ENCODE measurements at regions not wholly inside any gene's neighbourhood (a gene's known extent, or its start where the extent isn't known, plus 50 kb on each side); places are given as distances from the start of the nearest gene placed in this dataset.
"Not testable (repeated sequence)": the region's sequence is repeated elsewhere in the genome, so short reads cannot be mapped to it uniquely, and the experiment has no call there.

GRCh38 chr1:224061436-224061835 lies 52.5 kb upstream of the FBXO28 start:
- no peak for DNase-seq

- DNase-seq: no peak
Observed at GRCh38 chr1:224059897-224060427, 53.9 kb upstream of the FBXO28 start.

DNA sequence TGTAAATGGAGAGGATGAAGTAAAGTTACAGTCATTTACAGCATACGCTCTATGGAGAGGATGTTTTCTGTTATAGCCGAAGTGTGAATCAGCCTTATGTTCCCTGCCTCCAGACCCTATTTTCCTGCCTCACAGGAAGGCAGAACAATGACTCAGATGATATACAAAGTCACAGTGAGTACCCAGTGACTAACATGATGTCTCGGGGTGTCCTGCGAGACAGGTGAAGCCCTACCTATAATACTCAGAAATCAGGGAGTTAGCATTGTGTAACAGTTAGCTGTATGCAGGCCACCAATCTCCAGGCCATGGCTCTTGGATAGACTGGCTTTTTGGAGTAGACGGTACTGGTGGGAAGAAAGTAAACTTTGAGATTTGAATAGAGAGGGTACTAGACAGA lies 55.6 kb upstream of the FBXO28 start:
- DNase-seq: no peak

GRCh38 chr1:224057461-224058199 lies 56.3 kb upstream of the FBXO28 start:
- DNase-seq: no peak

DNA sequence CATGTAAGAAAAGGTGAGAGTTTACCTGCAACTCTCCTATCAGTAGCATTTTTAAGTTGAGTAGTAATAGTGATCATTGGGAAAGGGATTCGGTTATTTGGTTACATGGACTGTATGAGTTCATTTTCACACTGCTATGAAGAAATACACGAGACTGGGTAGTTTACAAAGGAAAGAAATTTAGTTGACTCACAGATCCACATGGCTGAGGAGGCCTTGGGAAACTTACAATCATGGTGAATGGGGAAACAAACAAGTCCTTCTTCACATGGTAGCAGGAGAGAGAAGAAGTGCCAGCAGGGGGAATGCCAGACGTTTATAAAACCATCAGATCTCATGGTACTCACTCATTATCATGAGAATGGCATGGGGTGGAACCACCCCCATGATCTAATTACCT lies 59.3 kb upstream of the FBXO28 start:
- no peak for DNase-seq

- no peak for DNase-seq
Observed at GRCh38 chr1:224054012-224054411, 59.9 kb upstream of the FBXO28 start.

DNA sequence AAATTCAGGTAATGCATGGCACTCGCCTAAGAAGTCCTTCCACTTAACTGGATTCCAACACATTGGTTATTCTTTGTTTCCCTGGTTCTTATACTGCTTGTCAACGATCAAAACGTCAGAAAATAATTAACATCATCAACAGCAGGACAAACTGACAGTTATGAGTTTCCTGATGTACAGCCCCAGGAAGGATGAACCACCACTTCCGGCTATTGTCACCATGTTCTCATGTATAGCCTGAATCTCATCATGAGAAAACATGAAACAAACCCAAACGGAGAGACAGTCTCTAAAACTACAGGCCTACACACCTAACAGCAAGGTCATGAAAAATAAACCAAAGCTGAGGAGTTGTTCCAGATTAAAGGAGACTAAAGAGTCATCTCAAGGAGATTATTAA lies 60.5 kb upstream of the FBXO28 start:
- DNase-seq: no peak

DNA sequence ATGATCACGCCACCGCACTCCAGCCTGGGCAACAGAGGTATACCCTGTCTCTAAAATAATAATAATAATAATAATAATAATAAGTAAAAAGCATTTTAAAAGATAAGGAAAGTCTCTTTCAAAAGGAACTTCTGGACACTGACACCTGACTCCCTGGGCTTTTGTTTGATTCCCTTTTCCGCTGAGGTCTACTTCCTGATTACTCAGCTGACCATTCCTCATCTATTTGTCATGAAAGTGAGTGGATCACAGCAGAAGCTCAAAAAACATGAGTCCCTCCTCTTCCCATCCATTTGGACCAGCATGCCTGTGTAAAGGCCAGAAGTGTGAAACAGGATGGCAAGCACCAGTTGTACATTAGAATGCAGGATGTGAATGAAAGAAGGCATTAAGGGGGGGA lies 61.1 kb upstream of the FBXO28 start:
- no peak for DNase-seq

DNA sequence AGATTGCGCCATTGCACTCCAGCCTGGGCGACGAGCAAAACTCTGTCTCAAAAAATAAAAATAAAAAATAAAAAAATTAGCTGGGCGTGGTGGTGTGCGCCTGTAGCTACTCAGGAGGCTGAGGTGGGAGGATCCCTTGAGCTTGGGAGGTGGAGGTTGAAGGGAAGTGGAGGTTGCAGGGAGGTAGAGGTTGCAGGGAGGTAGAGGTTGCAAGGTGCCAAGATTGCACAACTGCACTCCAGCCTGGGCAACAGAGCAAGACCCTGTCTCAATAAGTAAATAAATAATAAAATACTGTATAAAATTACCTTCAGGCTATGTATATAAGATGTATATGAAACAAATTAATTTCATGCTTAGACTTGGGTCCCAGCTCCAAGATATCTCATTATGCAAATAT lies 62.1 kb upstream of the FBXO28 start:
- not testable (repeated sequence) for DNase-seq

DNA sequence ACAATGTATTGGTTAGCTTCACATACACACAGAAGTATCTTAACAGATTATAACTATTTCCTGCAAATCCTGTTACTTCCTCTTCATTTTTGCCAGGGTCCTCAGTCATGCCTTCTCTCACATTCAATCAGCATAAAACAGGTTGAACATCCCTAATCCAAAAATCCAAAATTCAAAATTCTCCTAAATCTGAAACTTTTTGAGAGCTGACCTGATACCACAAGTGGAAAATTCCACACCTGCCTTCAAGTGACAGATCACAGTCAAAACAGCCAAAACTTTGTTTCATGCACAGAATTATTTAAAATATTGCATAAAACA lies 62.9 kb upstream of the FBXO28 start:
- no peak for DNase-seq

- no peak for DNase-seq
Observed at GRCh38 chr1:224047538-224047937, 66.4 kb upstream of the FBXO28 start.

DNA sequence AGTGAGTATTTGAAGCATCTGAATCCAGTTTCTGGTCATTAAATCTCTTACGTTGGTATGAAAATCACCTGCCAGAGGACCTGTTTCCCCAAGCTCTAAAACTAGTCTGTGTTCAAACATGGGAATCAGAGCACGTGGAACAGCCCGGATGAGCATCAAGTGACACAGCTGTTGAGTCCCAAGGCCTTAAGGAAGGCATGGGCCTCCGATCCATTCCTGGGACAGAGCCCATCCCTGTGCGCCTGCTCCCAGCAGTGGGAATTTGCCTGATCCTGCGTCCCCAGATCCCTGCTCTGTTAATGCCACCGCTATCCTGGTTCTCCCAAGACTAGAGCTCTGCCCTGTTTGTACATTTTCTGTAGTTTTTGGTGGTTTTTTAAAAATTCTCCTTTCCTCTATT lies 68.4 kb upstream of the FBXO28 start:
- DNase-seq: no peak

GRCh38 chr1:224044420-224044819 lies 69.5 kb upstream of the FBXO28 start:
- DNase-seq: no peak

- DNase-seq: no peak
Observed at GRCh38 chr1:224042557-224043118, 71.3 kb upstream of the FBXO28 start.

GRCh38 chr1:224041032-224041431 lies 72.9 kb upstream of the FBXO28 start:
- DNase-seq: no peak

GRCh38 chr1:224040423-224040822 lies 73.5 kb upstream of the FBXO28 start:
- DNase-seq: not testable (repeated sequence)

DNA sequence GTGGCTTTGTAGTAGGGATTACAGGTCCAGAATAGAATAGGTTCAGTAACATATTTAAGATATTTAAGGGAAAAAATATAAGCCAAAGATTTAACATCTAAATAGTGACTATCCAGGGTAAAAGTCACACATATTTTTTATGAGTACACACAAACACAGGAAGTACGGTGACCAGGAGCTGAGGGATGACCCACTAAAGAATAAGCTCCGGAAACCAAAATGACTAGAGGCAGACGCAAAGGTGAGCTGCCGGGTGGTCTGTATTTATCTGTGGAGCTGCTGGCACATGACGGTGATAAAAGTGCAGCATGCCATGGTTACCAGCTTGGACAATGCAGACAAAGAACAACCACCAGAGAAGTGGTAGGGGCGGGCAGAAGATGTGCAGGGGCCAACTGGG lies 73.9 kb upstream of the FBXO28 start:
- not testable (repeated sequence) for DNase-seq

- DNase-seq: not testable (repeated sequence)
Observed at GRCh38 chr1:224038832-224039231, 75.1 kb upstream of the FBXO28 start.

- not testable (repeated sequence) for DNase-seq
Observed at GRCh38 chr1:224037362-224037761, 76.5 kb upstream of the FBXO28 start.

- not testable (repeated sequence) for DNase-seq
Observed at GRCh38 chr1:224032608-224033276, 81.2 kb upstream of the FBXO28 start.

DNA sequence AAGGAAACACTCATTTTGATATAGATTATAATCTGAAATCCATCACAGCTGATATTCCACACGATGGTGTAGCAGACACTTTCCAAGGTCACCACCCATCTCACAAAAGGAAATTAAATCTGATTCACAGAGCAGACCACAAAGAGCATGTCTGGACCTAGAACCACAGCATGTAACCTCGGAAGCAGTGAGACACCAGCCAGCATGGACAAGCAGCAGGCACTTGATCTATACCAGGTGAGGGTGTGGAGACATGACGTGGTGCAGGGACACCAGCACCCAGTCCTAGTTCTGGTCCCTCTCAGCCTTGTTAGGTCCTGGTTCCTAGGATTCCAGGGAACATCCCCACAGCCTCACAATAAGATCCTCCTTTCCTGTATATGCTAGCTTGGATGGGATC lies 81.9 kb upstream of the FBXO28 start:
- not testable (repeated sequence) for DNase-seq

- DNase-seq: not testable (repeated sequence)
Observed at GRCh38 chr1:224030257-224030656, 83.7 kb upstream of the FBXO28 start.

- DNase-seq: not testable (repeated sequence)
Observed at GRCh38 chr1:224029286-224030025, 84.5 kb upstream of the FBXO28 start.

Measured in DMS153 (cell line).